DMS 273 (cell line): ENCODE measurements at regions not wholly inside any gene's neighbourhood (a gene's known extent, or its start where the extent isn't known, plus 50 kb on each side); places are given as distances from the start of the nearest gene placed in this dataset.
"Not testable (repeated sequence)": the region's sequence is repeated elsewhere in the genome, so short reads cannot be mapped to it uniquely, and the experiment has no call there.

Source experiments
- DNase-seq: peaks from one replicate; lab custom pipeline; 2025; ENCODE audit not compliant: unreplicated experiment; lab: John Stamatoyannopoulos, UW

DNA sequence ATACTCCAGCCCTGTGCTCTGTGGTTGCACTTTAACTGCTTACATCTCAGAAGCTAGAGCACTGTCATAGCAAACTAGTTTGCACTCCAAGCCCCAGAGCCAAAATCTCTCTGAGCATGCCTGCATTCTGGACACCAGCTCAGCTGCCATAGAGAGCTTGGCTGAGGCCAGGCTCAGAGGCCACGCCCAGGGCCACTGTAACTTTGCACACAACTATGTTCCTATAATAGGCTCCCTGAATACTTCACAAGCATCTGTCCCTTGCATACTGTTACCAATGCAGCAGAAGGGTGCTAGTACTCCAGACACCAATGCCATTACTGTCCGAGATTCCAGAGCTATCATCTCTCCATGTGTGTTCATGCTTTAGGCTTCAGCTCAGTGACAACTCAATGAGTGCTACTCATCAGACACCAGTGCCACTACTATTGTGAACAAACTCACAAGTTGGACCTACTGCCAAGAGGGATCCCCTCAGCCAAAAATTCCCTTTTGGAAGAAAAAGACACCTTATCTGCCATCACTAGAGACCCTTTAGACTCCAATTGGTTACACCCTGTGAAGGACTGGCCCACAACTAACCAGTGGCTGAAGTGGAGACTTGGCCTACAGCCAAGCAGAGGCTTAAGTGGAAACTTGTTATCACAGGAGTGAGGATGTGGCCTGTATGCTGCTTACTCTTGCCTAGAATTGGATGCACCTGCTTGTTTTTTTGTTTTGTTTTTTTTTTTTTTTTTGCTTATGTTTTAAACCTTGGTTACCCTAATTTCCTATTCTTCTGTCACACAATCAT is 211.6 kb upstream of the MAGI2 start:
- DNase-seq: peak; percentile 14

DNA sequence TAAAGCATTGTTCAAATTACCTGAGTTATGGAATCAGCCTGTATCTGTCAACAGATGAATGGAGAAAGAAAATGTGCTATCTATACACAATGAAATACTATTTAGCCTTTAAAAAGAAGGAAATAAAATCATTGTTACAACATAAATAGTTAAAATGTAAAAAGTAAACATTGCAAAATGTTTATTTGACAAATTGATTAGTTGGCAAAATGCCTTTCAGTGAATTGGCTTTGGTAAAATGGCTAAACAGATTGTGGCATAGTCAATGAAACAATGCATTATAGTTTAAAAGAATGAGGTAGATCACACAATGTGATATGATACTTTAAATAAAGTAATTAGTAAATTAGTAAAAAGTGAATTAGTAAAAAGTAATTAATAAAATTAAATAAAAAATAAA is 204.8 kb upstream of the MAGI2 start:
- DNase-seq: no peak

DNA sequence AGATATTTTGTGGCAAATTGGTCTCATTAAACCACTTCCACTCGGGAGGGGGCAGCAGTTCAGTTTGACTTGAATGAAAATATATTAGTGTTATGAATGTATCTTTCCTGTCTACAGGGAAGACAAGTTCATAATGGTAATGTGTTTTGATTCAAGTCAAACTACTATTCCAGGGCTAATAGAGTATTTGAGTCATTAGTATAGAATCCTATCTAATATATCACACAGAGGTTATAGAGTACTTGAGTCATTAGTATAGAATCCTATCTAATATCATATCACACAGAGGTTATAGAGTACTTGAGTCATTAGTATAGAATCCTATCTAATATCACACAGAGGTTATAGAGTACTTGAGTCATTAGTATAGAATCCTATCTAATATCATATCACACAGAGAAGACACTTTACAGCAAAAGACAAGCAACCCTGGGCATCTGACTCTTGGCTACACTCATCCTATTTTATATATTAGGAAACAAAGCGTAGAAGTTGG is 199.7 kb upstream of the MAGI2 start:
- no peak for DNase-seq

DNA sequence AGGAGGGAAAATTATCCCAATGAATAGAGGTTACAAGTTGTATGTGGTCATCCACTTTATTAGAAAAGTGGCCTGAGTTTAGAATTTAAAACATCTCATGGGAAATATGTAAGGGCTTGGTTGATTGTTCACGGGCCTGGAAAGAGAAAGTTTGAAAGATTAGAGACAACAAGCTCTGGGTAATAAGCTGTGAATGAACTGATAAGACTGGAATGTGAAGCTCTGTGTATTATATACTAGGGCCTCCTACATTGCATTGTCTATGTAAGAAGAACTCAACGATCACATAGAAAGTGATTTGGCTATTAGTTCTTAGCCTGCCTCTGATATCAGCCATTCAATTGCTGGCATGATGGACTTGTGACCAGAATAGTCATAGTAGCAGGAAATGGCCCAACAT is 199.2 kb upstream of the MAGI2 start:
- no peak for DNase-seq

DNA sequence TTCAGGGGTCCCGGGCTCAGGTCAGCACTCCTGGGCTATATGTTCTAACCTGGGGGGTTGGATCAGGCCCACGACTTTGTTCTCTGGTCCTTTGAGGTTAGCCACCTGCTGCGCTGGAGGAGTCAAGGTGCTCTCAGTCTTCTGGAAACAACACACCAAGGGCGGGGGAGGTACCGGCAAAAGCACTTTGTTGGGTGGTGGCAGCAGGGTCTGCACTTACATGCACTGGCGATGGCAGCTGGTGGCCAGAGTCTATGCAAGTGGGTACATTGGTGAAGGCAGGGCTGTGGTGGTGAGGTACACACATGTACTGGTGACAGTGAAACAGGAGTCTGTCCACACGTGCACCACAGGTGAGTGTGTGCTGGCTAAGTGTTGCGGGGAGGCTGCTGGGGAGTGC is 194.2 kb upstream of the MAGI2 start:
- no peak for DNase-seq

DNA sequence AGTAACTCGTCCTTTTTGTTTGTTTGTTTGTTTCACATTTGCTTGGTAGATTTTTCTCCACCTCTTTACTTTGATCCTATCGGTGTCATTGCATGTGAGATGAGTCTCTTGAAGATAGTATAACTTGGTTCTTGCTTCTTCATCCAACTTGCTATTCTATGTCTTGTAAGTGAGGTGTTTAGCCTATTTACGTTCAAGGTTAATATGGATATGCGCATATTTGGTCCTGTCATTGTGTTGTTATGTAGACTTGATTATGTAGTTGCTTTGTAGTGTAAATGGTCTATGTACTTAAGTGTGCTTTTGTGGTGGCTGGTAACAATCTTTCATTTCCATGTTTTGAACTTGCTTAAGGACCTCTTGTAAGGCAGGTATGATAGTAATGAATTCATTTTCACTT is 192.8 kb upstream of the MAGI2 start:
- no peak for DNase-seq

DNA sequence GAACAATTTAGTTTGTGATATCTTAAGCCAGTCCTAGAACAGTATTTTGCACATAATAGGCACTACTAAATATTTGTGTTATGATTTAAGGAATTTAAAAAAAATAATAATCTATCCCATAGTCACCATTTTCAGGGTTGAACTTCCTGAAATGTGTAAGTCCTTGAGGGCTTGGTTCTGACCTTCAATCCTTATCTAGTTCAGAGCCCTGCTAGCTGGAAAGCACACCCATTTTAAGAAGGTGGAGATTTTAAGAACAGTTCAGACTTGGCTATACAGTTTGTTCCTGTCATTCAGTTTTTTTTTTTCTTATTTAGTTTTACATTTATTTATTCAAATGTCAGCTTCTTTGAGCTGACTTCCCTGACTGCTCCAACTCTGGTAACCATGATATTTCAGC is 183.4 kb upstream of the MAGI2 start:
- DNase-seq: no peak

DNA sequence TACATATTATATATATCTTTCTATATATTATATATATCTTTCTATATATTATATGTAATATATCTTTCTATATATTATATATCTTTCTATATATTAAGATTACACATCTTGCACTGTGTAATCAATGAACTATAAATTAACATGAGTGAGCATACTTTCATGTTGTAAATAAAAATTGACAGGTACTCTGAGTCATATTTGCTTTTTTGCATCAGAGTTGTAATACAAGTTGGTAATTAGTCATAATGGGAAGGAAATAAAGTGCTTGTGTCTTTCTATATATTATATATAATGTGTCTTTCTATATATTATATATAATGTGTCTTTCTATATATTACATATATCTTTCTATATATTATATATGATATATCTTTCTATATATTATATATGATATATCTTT is 172.5 kb upstream of the MAGI2 start:
- not testable (repeated sequence) for DNase-seq

DNA sequence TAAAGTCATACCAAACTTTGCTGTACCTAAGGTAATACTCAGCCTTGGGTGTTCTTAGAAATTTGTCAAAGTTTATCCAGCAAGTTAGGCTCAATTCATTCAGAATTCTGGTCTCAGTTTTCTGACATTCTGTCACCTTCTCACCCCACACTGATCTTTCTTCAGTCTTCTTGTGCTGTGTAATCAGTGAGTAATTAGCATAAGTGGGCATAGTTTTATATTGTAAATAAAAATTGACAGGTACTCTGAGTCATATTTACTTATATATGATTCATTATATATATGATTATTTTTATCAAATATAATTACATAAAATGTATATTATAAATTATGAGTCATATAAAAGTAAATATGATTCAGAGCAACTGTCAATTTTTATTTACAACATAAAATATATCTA is 170.9 kb upstream of the MAGI2 start:
- no peak for DNase-seq

DNA sequence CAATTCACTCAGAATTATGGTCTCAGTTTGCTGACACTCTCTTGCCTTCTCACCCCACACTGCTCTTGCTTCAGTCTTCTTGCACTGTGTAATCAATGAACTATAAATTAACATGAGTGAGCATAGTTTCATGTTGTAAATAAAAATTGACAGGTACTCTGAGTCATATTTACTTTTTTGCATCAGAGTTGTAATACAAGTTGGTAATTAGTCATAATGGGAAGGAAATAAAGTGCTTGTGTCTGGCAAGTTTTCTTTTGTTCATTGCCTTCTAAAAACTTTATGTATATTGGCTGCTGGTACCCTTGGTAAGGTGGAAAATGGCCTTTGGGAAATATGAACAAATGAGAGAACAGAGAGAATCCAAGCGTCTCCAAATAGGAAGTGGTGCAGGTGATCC is 169.3 kb upstream of the MAGI2 start:
- DNase-seq: no peak

DNA sequence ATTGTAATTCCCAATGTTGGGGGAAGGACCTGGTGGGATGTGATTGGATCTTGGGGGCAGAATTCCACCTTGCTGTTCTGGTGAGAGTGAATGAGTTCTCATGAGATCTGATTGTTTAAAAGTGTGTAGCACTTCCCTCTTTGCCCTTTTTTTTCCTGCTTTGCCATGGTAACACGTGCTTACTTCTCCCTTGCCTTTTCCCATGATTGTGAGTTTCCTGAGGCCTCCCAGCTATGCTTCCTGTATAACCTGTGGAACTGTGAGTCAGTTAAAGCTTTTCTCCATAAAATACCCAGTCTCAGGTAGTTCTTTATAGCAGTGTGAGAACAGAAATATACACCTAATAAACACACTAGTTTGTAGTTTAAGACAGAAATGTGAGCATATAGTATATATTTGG is 166.8 kb upstream of the MAGI2 start:
- DNase-seq: no peak

DNA sequence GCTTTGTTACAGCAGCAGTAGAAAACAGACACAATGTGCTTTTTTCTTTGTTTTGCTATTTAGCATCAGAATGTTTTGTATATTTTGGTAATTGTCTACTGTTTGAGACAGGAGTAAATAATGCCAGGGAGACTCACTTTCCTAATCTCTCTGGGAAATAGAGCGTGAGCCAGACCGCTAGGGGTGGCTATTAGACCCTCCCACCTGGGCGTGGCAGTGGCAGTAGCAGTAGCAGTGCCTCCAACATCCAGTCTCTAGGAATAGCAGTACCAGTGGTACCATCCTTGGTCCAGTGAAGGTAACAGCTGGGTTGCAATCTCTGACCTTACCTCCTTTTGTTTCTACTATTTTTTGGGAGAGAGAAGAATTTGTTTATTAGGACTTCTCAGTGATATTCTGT is 165.7 kb upstream of the MAGI2 start:
- no peak for DNase-seq

DNA sequence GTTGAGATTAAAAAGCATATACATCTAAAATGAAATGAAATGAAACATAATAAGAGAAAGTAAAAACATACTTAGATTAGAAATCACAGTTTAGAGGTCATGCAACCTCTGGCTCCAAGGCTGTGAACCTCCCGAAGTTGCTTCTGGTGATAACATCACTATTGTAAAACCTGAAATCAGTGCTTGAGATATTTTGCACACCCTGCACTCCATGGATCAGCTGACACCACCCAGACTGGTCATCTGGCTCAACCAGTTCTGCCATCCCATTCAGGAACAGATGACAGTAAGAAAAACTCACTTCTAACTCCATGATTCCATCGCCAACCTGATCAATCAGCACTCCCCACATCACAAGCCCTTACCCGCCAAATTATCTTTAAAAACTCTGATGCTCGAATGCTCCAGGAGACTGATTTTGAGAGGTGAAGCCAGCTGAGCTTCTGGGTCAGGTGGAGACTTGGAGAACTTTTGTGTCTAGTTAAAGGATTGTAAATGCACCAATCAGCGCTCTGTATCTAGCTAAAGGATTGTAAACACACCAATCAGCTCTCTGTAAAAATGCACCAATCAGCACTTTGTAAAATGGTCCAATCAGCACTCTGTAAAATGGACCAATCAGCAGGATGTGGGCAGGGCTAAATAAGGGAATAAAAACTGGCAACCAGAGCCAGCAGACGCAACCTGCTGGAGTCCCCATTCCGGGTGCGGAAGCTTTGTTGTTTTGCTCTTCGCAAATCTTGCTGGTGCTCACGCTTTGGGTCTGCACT is 162.6 kb upstream of the MAGI2 start:
- no peak for DNase-seq

DNA sequence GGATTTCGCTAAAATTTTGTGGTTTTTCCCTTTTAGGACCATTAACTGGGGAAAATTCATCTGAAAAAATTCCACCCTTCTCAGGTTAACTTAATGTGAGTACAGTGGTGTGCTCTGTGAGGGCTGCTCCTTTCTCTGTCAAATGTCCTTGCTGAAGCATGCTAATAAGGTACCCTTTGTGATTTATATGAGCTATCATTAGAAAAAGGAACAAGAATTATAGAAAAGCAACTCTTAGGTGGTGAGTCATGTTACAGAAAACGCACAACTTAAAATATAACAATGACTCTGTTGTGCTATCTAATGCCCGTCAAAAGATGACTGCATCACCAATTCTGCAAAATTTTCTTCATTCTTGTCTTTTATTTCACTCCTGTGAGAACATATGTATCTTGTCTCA is 162.0 kb upstream of the MAGI2 start:
- no peak for DNase-seq

DNA sequence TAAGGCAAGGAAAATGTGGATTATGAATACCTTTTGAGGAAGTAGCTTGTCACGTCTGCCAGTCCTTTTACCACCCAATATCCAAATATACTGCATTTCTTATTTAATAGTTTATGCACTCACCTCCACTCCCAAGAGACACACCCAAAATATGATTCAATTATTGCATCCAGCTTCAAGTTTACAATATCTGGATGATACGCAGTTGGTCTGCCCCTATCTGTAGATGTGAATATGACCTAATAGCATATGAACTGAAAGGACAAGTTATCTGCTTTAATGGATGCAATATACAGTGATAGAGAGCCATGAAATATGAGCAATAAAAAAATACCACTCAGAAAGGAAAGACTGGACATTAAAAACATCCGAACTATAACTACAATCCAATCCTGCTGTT is 159.4 kb upstream of the MAGI2 start:
- no peak for DNase-seq

DNA sequence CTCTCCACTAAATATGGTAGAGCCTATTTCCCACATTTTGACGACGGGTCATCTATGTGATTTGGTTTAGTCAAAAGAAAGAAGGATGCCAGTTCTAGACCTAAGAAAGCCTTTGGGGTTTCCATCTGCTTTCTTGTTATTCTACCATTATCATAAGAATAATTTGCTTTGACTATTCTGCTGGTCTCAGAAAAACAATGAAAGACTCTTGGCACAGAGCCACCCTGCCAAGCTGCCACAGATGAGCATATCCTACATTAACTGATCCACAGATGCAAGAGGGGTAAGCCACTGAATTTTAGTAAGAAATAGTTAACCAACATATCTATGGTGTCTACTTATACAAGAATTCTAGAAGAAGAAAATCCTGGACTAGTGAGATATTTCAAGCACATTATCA is 158.6 kb upstream of the MAGI2 start:
- DNase-seq: peak; percentile 62

DNA sequence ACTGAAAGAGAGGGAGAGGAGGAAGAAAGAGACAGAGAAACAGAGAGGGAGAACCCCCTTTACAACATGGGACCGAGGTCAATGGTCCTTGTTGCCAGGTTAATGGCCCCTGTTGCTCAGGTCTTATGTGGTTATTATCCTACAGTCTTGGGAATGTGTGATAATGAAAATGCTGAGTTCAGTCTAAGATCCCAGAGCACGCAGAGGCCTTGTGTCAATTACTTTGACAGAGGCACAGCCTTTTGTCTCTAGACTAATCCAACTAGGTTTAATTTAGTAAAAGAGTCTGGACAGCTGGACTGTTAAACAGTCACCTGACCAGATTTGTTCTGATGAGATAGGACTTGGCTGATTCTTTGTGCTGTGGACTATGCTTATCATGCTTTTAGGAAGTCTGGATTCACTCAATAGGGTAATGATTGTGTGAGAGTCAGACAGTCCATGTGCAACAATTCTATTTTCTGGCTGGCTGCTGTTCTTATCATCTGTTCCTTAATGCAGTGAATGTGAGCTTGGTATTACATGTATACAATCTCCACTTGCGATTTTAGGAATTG is 157.4 kb upstream of the MAGI2 start:
- no peak for DNase-seq

DNA sequence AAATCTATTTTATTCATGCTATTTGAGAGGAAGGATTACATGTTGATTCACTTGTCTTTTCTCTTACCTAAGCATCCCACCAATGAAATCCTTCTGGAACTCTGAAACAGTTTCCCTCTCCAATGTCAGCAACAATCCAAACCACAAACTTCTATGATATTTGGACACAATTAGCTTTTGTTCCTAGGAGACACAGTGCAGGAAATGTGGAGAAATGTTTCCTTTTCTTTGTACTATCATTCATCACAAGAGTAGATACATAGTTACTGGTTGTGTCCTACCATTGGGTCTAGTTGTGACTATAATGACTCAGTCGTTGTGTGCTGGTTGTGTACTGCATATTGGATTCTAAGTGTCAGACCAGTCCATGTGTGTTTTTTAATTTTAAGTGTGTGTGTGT is 156.8 kb upstream of the MAGI2 start:
- DNase-seq: no peak

DNA sequence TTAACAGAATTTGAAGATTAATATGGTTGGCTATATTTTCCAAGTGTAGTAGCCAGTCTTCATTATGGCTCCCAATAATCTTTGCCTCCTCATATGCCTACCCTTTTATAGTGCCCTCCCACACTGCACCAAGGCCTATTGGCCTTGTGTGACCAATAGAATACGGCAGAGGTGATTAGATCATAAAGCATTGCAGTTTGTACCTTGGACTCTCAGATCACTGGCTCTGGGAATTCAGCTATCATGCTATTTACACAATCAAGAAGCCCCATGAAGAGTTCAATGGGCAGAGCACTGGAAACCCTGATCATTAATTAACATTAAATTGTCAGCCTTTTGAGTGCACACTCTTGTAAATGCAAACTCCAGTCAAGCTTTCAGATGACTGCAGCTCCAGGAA is 154.5 kb upstream of the MAGI2 start:
- no peak for DNase-seq

DNA sequence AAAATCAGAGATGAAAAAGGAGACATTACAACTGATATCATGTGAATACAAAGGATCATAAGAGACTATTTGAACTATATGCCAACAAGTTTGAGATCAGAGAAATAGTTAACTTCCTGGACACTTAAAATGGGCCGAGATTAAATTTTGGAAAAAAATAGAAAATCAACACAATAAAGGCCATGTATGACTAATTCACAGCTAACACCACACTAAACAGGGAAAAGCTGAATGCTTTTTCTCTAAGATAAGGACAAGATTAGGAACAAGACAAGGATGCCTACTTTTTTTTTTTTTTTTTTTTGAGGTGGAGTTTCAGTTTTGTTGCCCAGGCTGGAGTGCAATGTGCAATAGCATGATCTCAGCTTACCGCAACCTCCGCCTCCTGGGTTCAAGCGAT is 151.4 kb upstream of the MAGI2 start:
- no peak for DNase-seq

DNA sequence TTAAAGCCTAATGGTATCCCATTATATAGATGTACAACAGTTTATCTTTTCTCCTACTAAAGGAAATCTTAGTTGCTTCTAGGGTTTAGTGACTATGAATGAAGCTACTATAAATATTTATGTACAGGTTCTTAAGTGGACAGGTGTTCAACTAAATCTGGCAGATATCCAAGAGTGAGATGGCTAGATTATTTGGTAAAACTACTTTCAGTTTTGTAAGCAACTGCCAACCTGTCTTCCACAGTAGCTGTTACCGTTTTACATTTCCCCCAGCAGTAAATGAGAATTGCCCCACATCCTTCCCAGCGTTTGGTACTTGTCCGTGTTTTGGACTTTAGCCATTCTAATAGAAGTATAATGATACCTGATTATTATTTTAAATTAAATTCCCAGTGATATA is 144.9 kb upstream of the MAGI2 start:
- DNase-seq: peak; percentile 79

DNA sequence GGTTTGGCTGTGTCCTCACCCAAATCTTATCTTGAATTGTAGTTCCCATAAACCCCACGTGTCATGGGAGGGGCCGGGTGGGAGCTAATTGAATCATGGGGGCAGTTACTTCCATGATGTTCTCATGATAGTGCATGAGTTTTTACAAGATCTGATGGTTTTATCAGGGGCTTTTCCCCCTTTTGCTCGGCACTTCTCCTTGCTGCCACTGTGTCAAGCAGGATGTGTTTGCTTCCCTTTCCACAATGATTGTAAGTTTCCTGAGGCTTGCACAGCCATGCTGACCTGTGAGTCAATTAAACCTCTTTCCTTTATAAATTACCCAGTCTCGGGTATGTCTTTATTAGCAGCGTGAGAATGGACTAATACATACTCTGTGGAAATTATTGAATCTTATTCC is 141.2 kb upstream of the MAGI2 start:
- peak; percentile 53 for DNase-seq
